ENCODE measurements at regions not wholly inside any gene's neighbourhood (a gene's known extent, or its start where the extent isn't known, plus 50 kb on each side); places are given as distances from the start of the nearest gene placed in this dataset.

DNA sequence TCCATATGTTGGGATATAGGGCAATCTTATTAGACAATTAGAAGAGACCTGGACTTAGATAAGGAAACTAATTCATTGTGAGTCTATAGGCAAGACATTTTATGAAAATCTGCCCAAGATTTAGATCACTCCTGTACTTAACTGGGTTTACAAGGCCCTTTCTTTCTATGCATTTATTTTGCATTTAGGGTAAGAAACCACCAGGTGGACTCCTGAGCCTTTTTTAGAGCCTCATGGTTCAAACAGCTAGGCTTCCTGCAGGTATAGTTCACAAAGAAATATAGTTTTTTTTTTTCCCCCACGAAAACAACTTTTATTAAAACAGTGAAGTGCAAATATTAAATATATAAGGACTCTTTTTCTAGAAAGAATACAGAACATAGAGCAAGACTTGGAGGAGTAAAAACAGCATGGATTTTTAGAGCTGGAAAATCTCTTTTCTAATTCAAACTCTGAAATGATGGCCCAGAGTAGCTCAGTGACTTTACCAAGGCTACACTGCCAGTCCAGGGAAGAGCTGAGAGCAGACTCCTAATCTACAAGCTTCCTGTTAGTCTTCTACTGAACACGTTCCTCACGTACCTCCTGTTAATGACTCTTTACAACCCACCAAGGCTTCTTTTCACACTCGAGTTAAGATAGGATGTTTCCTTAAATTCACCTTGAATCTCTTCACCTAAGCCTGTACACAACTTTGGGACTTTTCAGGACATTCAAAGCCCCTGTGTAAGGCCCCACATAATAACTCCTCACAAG is 400.9 kb upstream of the ATP11B start:
- no peak for TF ChIP-seq POLR2AphosphoS5 (IDR thresholded peaks at IDR 0.05; ENCODE audit: borderline replicate concordance, low read depth, low read length)
- TF ChIP-seq EZH2 (IDR thresholded peaks at IDR 0.05), result no peak
